HepG2 (cell line): ENCODE measurements at regions not wholly inside any gene's neighbourhood (a gene's known extent, or its start where the extent isn't known, plus 50 kb on each side); places are given as distances from the start of the nearest gene placed in this dataset.

ENCODE experiments used
- ATAC-seq: fragments of 200-7000 bp; cut with Tn5 transposase; 3 replicates; pipeline ENCODE4 v1.9.1; 2020; ENCODE audit warnings: mild to moderate bottlenecking, moderate library complexity
- BruUV-seq: library from RNA; stranded (reverse); fragments of 400-500 nt; replicated peaks from 2 replicates; lab custom pipeline; 2021; lab: Mats Ljungman, UMichigan
- CTCF ChIA-PET: fragments of 300-600 bp; formaldehyde crosslinking; extraction: SDS; loops from one replicate; lab custom pipeline; 2021; ENCODE audit warnings: low total read pairs, inconsistent platforms, low intra/inter-chr PET ratio; lab: Yijun Ruan, JAX
- POLR2A ChIA-PET: fragments of 350-600 bp; sonication (Branson Sonifier 250); formaldehyde crosslinking; loops from one replicate; lab custom pipeline; 2020; ENCODE audit warnings: antibody characterized with exemption, inconsistent platforms; lab: Yijun Ruan, JAX
- DNase-seq: peaks from one replicate; pipeline ENCODE4 v3.0.0-alpha.2; 2015; ENCODE audit warnings: low spot score
- FAIRE-seq: peaks from 3 replicates; lab custom pipeline; 2011; peaks lifted over from hg19 to GRCh38; lab: Jason Lieb, UNC
- H2AFZ ChIP-seq: one replicate; pipeline ENCODE4 v1.6.1; 2011; ENCODE audit warnings: low read length, inconsistent platforms
- H3K27ac ChIP-seq: fragments of 300-600 bp; 3 replicates; pipeline ENCODE4 v1.8.0; 2011; ENCODE audit warnings: mixed run types, mild to moderate bottlenecking, mixed read lengths, low read length, inconsistent platforms; ENCODE audit not compliant: insufficient read depth; ENCODE audit errors: extremely low read length
- H3K27me3 ChIP-seq, 2 experiments: fragments of 200-600 bp in 1 of 2; 2 replicates in 1 of 2; 3 replicates in 1 of 2; pipeline versions ENCODE4 v1.6.0 to v1.8.0; 2011; ENCODE audit warnings: low read length in 2 of 2, mild to moderate bottlenecking in 2 of 2, moderate library complexity in 2 of 2, inconsistent platforms in 1 of 2; ENCODE audit not compliant: insufficient read depth in 2 of 2, control insufficient read depth in 1 of 2
- H3K36me3 ChIP-seq, 2 experiments: fragments of 200-600 bp in 1 of 2; replicated peaks in 1 of 2; 2 replicates in 1 of 2; 3 replicates in 1 of 2; pipeline versions ENCODE4 v1.5.1 to v1.8.0; 2011; ENCODE audit warnings: low read length in 2 of 2, inconsistent platforms in 1 of 2; ENCODE audit not compliant: insufficient read depth in 2 of 2, control insufficient read depth in 1 of 2
- H3K4me1 ChIP-seq: 2 replicates; pipeline ENCODE4 v1.5.1; 2012; ENCODE audit warnings: low read length, inconsistent platforms; ENCODE audit not compliant: insufficient read depth
- H3K4me2 ChIP-seq: 2 replicates; pipeline ENCODE4 v1.6.0; 2011; ENCODE audit warnings: low read depth, low read length, inconsistent platforms
- H3K4me3 ChIP-seq, 3 experiments: fragments of 200-600 bp in 1 of 3; sonication (generic), shearing (Covaris generic) in 1 of 3; replicated peaks in 1 of 3; 2 replicates each; pipeline ENCODE4 v1.5.1; 2011 to 2016; ENCODE audit warnings: low read length in 3 of 3, inconsistent platforms in 2 of 3, low read depth in 2 of 3, mild to moderate bottlenecking in 2 of 3, control low read depth in 1 of 3, mixed read lengths in 1 of 3; ENCODE audit not compliant: insufficient read depth in 1 of 3
- H3K79me2 ChIP-seq: one replicate; pipeline ENCODE4 v1.6.1; 2011; ENCODE audit warnings: low read length, inconsistent platforms; ENCODE audit not compliant: insufficient read depth
- H3K9ac ChIP-seq: 2 replicates; pipeline ENCODE4 v1.6.0; 2011; ENCODE audit warnings: mild to moderate bottlenecking, low read depth, low read length, inconsistent platforms; ENCODE audit not compliant: insufficient read depth
- H3K9me3 ChIP-seq: 2 replicates; pipeline ENCODE4 v1.5.1; 2012; ENCODE audit warnings: mild to moderate bottlenecking, low read length
- H4K20me1 ChIP-seq: 2 replicates; pipeline ENCODE4 v1.6.0; 2011; ENCODE audit warnings: inconsistent platforms, mild to moderate bottlenecking, low read length, moderate library complexity; ENCODE audit not compliant: insufficient read depth
- ATF7-NPFF ChIP-seq: sonication (generic); formaldehyde crosslinking; IDR thresholded peaks from 2 replicates; pipeline ENCODE4 v1.8.1; 2023; ENCODE audit warnings: mild to moderate bottlenecking, low read depth, missing genetic modification reagents, moderate library complexity
- BHLHE40 ChIP-seq: IDR thresholded peaks from 2 replicates; pipeline ENCODE4 v1.6.1; 2011; ENCODE audit warnings: low read length, improper control_type of control experiment
- CAMTA2 ChIP-seq: sonication (generic); formaldehyde crosslinking; IDR thresholded peaks from 2 replicates; pipeline ENCODE4 v1.4.0; 2020; ENCODE audit warnings: mild to moderate bottlenecking, missing genetic modification reagents, borderline replicate concordance
- ERF ChIP-seq: IDR thresholded peaks from 2 replicates; pipeline ENCODE4 v1.6.1; 2018; ENCODE audit warnings: missing biosample characterization, missing genetic modification reagents
- GABPB1 ChIP-seq: IDR thresholded peaks from 2 replicates; pipeline ENCODE4 v1.6.1; 2016; ENCODE audit warnings: mild to moderate bottlenecking, missing genetic modification reagents, moderate library complexity, missing compliant biosample characterization
- HOXA7 ChIP-seq: sonication (generic); formaldehyde crosslinking; IDR thresholded peaks from 2 replicates; pipeline ENCODE4 v1.8.1; 2022; ENCODE audit warnings: mild to moderate bottlenecking, missing genetic modification reagents, moderate library complexity
- LCORL ChIP-seq, 2 experiments: fragments of 450-650 bp in 1 of 2; sonication (generic) in 1 of 2; formaldehyde crosslinking in 1 of 2; IDR thresholded peaks; 2 replicates each; pipeline versions ENCODE4 v1.5.0 to v1.6.1; 2017 to 2020; ENCODE audit warnings: antibody characterized with exemption in 1 of 2, missing genetic modification reagents in 1 of 2
- MED8 ChIP-seq: sonication (generic); formaldehyde crosslinking; IDR thresholded peaks from 2 replicates; pipeline ENCODE4 v1.8.1; 2023; ENCODE audit warnings: mild to moderate bottlenecking, missing genetic modification reagents; ENCODE audit not compliant: insufficient replicate concordance
- PHF21A ChIP-seq: sonication (generic); formaldehyde crosslinking; IDR thresholded peaks from 2 replicates; pipeline ENCODE4 v1.5.0; 2020; ENCODE audit warnings: mild to moderate bottlenecking, missing genetic modification reagents
- RELA ChIP-seq: sonication (generic); formaldehyde crosslinking; IDR thresholded peaks from 2 replicates; pipeline ENCODE4 v1.4.0; 2020; ENCODE audit warnings: missing genetic modification reagents
- SMAD3 ChIP-seq: sonication (generic); formaldehyde crosslinking; IDR thresholded peaks from 2 replicates; pipeline ENCODE4 v1.4.0; 2020; ENCODE audit warnings: missing genetic modification reagents
- ZMYM3 ChIP-seq: sonication (generic); formaldehyde crosslinking; IDR thresholded peaks from 2 replicates; pipeline ENCODE4 v1.5.1; 2020; ENCODE audit warnings: mild to moderate bottlenecking, missing genetic modification reagents
- ZNF235 ChIP-seq: sonication (generic); formaldehyde crosslinking; IDR thresholded peaks from 2 replicates; pipeline ENCODE4 v1.8.1; 2023; ENCODE audit warnings: mild to moderate bottlenecking, missing genetic modification reagents, borderline replicate concordance
- ZNF282 ChIP-seq: fragments of 450-650 bp; IDR thresholded peaks from 2 replicates; pipeline ENCODE4 v1.6.1; 2018; ENCODE audit not compliant: partially characterized antibody
- ZNF546 ChIP-seq: sonication (generic); formaldehyde crosslinking; conservative IDR thresholded peaks from 2 replicates; pipeline ENCODE4 v1.8.1; 2023; ENCODE audit warnings: mild to moderate bottlenecking, missing genetic modification reagents
- ZNF572 ChIP-seq: sonication (generic); formaldehyde crosslinking; IDR thresholded peaks from 2 replicates; pipeline ENCODE4 v1.5.1; 2020; ENCODE audit warnings: mild to moderate bottlenecking, missing genetic modification reagents
- ZNF644 ChIP-seq: IDR thresholded peaks from 2 replicates; pipeline ENCODE4 v1.6.1; 2016; ENCODE audit warnings: low read depth
- in situ Hi-C: cut with HindIII; loops from 2 replicates; pipeline ENCODE4 v1.10.0; 2017; ENCODE audit warnings: low pct_unique_long_range_greater_than_20kb; ENCODE audit not compliant: extremely low pct_ligation_motif_present
- intact Hi-C: fragments of 100-400 bp; cut with micrococcal nuclease; formaldehyde crosslinking; loops from one replicate; pipeline ENCODE4 v1.10.0; 2022; ENCODE audit not compliant: unreplicated experiment
- TF ChIP-seq, protein P1 (sequence below): IDR thresholded peaks from 2 replicates; pipeline ENCODE4 v1.6.1; 2012; ENCODE audit warnings: low read depth, low read length, improper control_type of control experiment
- TF ChIP-seq, protein P2 (sequence below): sonication (generic); formaldehyde crosslinking; IDR thresholded peaks from 2 replicates; pipeline ENCODE4 v1.4.0; 2020; ENCODE audit warnings: low read depth, mild to moderate bottlenecking, missing genetic modification reagents
- TF ChIP-seq, protein P3 (sequence below): sonication (generic); formaldehyde crosslinking; IDR thresholded peaks from 2 replicates; pipeline ENCODE4 v1.4.0; 2020; ENCODE audit warnings: missing genetic modification reagents

- ChIA-PET CTCF (no interaction called here), POLR2A (no interaction called here)
- in situ Hi-C loops (no loop called here), intact Hi-C loops (no loop called here)
- no peak for DNase-seq
- no peak for TF ChIP-seq ZNF282
- no peak for TF ChIP-seq HOXA7 (CRISPR knock-in tag)
- TF ChIP-seq MED8, result no peak
- TF ChIP-seq, protein P1, sequence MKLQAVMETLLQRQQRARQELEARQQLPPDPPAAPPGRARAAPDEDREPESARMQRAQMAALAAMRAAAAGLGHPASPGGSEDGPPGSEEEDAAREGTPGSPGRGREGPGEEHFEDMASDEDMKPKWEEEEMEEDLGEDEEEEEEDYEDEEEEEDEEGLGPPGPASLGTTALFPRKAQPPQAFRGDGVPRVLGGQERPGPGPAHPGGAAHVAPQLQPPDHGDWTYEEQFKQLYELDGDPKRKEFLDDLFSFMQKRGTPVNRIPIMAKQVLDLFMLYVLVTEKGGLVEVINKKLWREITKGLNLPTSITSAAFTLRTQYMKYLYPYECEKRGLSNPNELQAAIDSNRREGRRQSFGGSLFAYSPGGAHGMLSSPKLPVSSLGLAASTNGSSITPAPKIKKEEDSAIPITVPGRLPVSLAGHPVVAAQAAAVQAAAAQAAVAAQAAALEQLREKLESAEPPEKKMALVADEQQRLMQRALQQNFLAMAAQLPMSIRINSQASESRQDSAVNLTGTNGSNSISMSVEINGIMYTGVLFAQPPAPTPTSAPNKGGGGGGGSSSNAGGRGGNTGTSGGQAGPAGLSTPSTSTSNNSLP, result no peak
- no peak for TF ChIP-seq ZNF572
- no peak for TF ChIP-seq BHLHE40
- no peak for TF ChIP-seq RELA (CRISPR knock-in tag)
- no peak for TF ChIP-seq ERF
- TF ChIP-seq ATF7-NPFF, result no peak
- no peak for TF ChIP-seq GABPB1 (CRISPR knock-in tag)
- no peak for TF ChIP-seq PHF21A (CRISPR knock-in tag)
- TF ChIP-seq, protein P2, sequence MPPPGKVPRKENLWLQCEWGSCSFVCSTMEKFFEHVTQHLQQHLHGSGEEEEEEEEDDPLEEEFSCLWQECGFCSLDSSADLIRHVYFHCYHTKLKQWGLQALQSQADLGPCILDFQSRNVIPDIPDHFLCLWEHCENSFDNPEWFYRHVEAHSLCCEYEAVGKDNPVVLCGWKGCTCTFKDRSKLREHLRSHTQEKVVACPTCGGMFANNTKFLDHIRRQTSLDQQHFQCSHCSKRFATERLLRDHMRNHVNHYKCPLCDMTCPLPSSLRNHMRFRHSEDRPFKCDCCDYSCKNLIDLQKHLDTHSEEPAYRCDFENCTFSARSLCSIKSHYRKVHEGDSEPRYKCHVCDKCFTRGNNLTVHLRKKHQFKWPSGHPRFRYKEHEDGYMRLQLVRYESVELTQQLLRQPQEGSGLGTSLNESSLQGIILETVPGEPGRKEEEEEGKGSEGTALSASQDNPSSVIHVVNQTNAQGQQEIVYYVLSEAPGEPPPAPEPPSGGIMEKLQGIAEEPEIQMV (CRISPR knock-in tag), result no peak
- TF ChIP-seq ZNF546 (CRISPR knock-in tag), result no peak
- no peak for TF ChIP-seq CAMTA2 (CRISPR knock-in tag)
- no peak for TF ChIP-seq ZNF235 (CRISPR knock-in tag)
- TF ChIP-seq ZMYM3 (CRISPR knock-in tag), result no peak
- TF ChIP-seq ZNF644 (CRISPR knock-in tag), result no peak
- TF ChIP-seq LCORL (IDR thresholded peaks at IDR 0.05), result no peak
- TF ChIP-seq LCORL (CRISPR knock-in tag; IDR thresholded peaks at IDR 0.05), result no peak
- no peak for TF ChIP-seq SMAD3 (CRISPR knock-in tag)
- TF ChIP-seq, protein P3, sequence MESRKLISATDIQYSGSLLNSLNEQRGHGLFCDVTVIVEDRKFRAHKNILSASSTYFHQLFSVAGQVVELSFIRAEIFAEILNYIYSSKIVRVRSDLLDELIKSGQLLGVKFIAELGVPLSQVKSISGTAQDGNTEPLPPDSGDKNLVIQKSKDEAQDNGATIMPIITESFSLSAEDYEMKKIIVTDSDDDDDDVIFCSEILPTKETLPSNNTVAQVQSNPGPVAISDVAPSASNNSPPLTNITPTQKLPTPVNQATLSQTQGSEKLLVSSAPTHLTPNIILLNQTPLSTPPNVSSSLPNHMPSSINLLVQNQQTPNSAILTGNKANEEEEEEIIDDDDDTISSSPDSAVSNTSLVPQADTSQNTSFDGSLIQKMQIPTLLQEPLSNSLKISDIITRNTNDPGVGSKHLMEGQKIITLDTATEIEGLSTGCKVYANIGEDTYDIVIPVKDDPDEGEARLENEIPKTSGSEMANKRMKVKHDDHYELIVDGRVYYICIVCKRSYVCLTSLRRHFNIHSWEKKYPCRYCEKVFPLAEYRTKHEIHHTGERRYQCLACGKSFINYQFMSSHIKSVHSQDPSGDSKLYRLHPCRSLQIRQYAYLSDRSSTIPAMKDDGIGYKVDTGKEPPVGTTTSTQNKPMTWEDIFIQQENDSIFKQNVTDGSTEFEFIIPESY (CRISPR knock-in tag), result no peak
- no peak for ATAC-seq
- Histone ChIP-seq H3K27me3 (no peaks in the 10 kb centered on the region), H2AFZ (no peak overlapping the region), H3K9ac (no peak overlapping the region), H3K4me2 (no peak overlapping the region), H3K9me3 (peaks cover 66% of the 10 kb centered on the region), H4K20me1 (no peaks in the 10 kb centered on the region), H3K27ac (no peak overlapping the region), H3K4me3 (no peak overlapping the region), H3K36me3 (no peaks in the 10 kb centered on the region), H3K4me1 (no peaks in the 10 kb centered on the region), H3K79me2 (no peaks in the 10 kb centered on the region)
- FAIRE-seq, result no peak
- BruUV-seq, result no TSS peak
Measured at GRCh38 chr2:52518678-52519077, 1248.9 kb upstream of the CHAC2 start.
